ENCODE measurements at regions not wholly inside any gene's neighbourhood (a gene's known extent, or its start where the extent isn't known, plus 50 kb on each side); places are given as distances from the start of the nearest gene placed in this dataset.

- no peaks in the 10 kb centered on the region for H3K27me3 ChIP-seq (replicated peaks in 1 of 4; ENCODE audit: control insufficient read depth in 3 of 4, extremely low read depth in 1 of 4, insufficient read depth in 3 of 4, low read length in 3 of 4)
- no peak overlapping the region for H3K27ac ChIP-seq (ENCODE audit: low read depth, low read length)
- H3K4me3 ChIP-seq (ENCODE audit: extremely low read depth in 1 of 4, insufficient read depth in 2 of 4, low read depth in 3 of 4, low read length in 4 of 4): no peak overlapping the region
- H2AFZ ChIP-seq (ENCODE audit: low read length): no peak overlapping the region
- no peak overlapping the region for H4K5ac ChIP-seq (ENCODE audit: insufficient read length, low read depth, low read length)
- no peak overlapping the region for H3K23ac ChIP-seq (ENCODE audit: insufficient read length)
- H3K36me3 ChIP-seq (ENCODE audit: control insufficient read depth in 2 of 4, insufficient read depth in 4 of 4, low read length in 3 of 4): no peaks in the 10 kb centered on the region
- WGBS, 2 experiments (ENCODE audit: extremely low coverage in 1 of 2, insufficient coverage in 1 of 2, insufficient read length in 1 of 2, insufficient replicate concordance in 2 of 2, low coverage in 1 of 2, low lambda C conversion rate in 2 of 2, missing lambda C conversion rate in 1 of 2): 89% methylated on average over 3 of the region's 3 CpGs; no CpG with 5 or more reads in 1 of the 2 experiments
- no peak overlapping the region for H3K9ac ChIP-seq (replicated peaks in 1 of 4; ENCODE audit: extremely low read depth in 1 of 4, low read depth in 3 of 4, low read length in 3 of 4)
- no peak overlapping the region for H2BK15ac ChIP-seq (ENCODE audit: low read length)
- DNase-seq (ENCODE audit: low read depth in 1 of 2, low spot score in 2 of 2) (no peak), FAIRE-seq (no peak)
- no peak overlapping the region for H2BK20ac ChIP-seq (ENCODE audit: low read length)
- no peak overlapping the region for H3K56ac ChIP-seq (replicated peaks; ENCODE audit: insufficient read length, low read depth, low read length)
- H2AK5ac ChIP-seq (ENCODE audit: low read depth, low read length): no peak overlapping the region
- H3K9me3 ChIP-seq (ENCODE audit: insufficient read depth in 2 of 2, low read depth in 1 of 2, low read length in 1 of 2): no peaks in the 10 kb centered on the region
- H3K79me1 ChIP-seq (ENCODE audit: low read depth, low read length): no peaks in the 10 kb centered on the region
- H3K4me2 ChIP-seq (ENCODE audit: insufficient read depth in 1 of 2, low read depth in 2 of 2, low read length in 2 of 2): no peak overlapping the region
- no peak overlapping the region for H4K8ac ChIP-seq (ENCODE audit: extremely low read depth, insufficient read depth, low read length)
- no peak overlapping the region for H4K91ac ChIP-seq (replicated peaks; ENCODE audit: insufficient read length, low read length)
- ChIA-PET CTCF (ENCODE audit: partially characterized antibody) (interaction anchor here (1.2 kb wide), 1 partner anchor 263 kb away, joined by 3 read pairs; no protein-coding TSS in a partner anchor), POLR2A (ENCODE audit: partially characterized antibody) (no interaction called here)
- no peaks in the 10 kb centered on the region for H4K20me1 ChIP-seq (replicated peaks in 1 of 2; ENCODE audit: control insufficient read depth in 1 of 2, insufficient read depth in 2 of 2, low read length in 2 of 2)
- H3K4ac ChIP-seq (replicated peaks; ENCODE audit: insufficient read length, low read depth, low read length): no peak overlapping the region
- H2BK12ac ChIP-seq (ENCODE audit: low read depth, low read length): no peak overlapping the region
- no peak overlapping the region for H2BK5ac ChIP-seq (ENCODE audit: low read depth, low read length)
- no peak overlapping the region for H2BK120ac ChIP-seq (replicated peaks; ENCODE audit: low read depth, low read length)
- no peak overlapping the region for H3K14ac ChIP-seq (ENCODE audit: insufficient read length)
- no peaks in the 10 kb centered on the region for H3K23me2 ChIP-seq (ENCODE audit: low read depth, low read length)
- H3K18ac ChIP-seq (ENCODE audit: extremely low read depth, low read length): no peak overlapping the region
- H3K4me1 ChIP-seq (replicated peaks in 1 of 4; ENCODE audit: control insufficient read depth in 3 of 4, insufficient read depth in 4 of 4, low read length in 3 of 4): no peaks in the 10 kb centered on the region
- no peaks in the 10 kb centered on the region for H3K79me2 ChIP-seq (ENCODE audit: control insufficient read depth in 1 of 2, insufficient read depth in 2 of 2, low read length in 2 of 2)
- TF ChIP-seq TAF7 (optimal IDR thresholded peaks at IDR 0.05; ENCODE audit: borderline replicate concordance, low read depth, low read length) (no peak), POLR2A (IDR thresholded peaks at IDR 0.05; ENCODE audit: control extremely low read depth in 1 of 2, low read depth in 2 of 2, low read length in 2 of 2) (no peak), ASH2L (IDR thresholded peaks at IDR 0.05; ENCODE audit: low read length) (no peak), SIN3A (conservative IDR thresholded peaks at IDR 0.05 in 1 of 2, IDR thresholded peaks at IDR 0.05 in 1 of 2; ENCODE audit: low read depth in 1 of 2, low read length in 2 of 2) (no peak)
Measured at GRCh38 chr5:90233476-90233875, 176.1 kb downstream of the CETN3 start.
